HG03378 (cell line): ENCODE measurements at regions not wholly inside any gene's neighbourhood (a gene's known extent, or its start where the extent isn't known, plus 50 kb on each side); places are given as distances from the start of the nearest gene placed in this dataset.
"Not testable (repeated sequence)": the region's sequence is repeated elsewhere in the genome, so short reads cannot be mapped to it uniquely, and the experiment has no call there.

ENCODE experiments used
- ATAC-seq: cut with Tn5 transposase; IDR thresholded peaks from one replicate; pipeline ENCODE4 v1.9.1; 2021; ENCODE audit warnings: mild to moderate bottlenecking, moderate library complexity; ENCODE audit not compliant: unreplicated experiment

DNA sequence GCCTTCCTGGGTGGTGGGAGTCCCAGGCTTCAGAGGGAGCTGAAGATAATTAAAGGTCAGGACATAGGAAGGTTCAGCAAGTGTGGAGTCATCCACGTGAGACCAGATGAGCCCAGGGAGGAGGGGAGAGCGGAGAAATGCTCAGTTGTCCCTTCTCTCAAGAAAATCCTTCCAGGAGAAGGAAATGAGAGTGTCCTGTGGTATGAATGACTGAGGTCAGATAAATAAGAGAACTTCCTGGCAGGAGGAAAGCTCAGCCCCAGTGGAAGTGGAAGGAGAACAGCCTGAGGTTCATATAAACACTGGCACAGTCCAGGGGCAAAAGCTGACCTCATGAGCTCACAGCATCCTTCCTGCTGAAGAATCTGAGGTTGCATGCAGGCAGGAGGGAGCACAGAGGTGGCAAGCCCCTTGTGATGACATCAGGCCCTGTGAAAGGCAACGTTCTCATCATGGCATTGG lies 97.6 kb downstream of the NAV1 start:
- no peak for ATAC-seq

DNA sequence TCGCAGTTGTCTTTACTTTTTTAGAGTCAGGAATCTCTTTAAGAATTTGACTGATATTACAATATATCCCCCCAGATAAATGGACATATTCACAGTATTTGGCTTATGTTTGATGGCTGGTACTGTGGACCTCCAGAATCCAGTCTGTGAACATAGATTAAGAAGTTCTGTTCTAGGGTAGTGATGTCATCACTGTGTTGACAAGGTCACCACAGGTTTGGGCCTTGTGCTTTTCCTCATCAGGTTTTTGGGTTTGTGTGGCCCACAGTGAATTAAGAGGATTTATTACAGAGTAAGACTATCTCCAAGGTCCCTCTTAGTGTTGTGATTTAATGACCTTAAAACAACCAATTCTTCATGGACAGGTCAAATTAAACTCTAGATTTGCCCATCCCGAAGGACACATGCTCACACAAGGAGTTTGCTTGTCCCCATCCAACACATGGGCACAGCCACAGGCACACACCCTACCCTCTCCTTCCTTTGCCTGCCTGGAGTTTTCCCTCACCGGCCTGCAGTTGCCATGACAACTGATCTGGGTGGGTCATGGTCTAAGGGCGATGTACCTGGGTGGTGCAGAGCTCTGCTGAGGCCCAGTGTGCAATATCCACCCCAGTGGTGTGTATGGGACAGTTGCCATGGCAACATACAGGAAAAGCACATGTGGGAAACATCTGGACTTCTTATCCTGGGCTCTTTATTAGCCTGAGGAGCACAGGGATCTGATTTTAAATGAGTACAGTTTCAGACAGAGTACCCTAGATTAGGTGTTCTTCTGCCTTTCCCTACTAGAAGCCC lies 98.6 kb downstream of the NAV1 start:
- ATAC-seq, result no peak

DNA sequence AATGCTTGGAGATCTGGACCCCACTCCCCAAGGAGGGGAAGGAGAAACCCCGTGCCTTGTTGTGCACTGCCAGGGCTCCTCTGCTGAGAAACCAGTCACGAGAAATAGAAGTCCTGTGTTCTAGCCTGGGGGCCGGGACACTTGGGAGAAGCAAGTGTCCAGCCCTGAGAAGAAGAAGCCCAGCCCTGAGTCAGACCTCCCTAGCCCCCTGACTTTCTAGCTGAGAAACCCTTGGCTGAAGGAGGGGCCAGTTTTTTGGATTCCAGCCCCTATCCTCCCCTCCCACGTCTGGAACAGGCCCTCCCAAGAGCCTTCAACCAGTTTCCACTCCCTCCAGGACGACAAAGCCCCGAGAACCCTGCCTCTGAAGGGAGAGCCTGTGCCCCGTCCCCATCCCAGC lies 100.5 kb downstream of the NAV1 start:
- ATAC-seq, result no peak

DNA sequence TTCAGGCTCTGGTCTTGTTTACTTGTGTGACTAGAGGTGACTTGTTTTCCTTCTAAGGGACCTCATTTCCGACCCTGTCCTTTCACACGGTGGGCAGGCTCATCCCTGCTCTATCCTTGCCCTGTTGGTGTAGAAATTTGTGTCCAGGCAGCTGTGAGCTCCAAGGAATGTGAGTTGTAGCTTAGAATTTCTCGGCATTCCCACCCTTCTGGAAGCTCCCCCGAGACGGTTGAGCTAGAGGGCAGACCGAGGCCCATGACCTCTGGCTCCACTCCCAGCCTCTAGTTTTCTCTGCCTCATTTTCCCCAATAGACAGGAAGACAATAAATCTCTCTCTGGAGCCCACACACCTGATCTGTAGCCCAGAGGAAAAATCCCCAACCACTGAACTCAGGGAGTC lies 100.9 kb downstream of the NAV1 start:
- ATAC-seq, result no peak

DNA sequence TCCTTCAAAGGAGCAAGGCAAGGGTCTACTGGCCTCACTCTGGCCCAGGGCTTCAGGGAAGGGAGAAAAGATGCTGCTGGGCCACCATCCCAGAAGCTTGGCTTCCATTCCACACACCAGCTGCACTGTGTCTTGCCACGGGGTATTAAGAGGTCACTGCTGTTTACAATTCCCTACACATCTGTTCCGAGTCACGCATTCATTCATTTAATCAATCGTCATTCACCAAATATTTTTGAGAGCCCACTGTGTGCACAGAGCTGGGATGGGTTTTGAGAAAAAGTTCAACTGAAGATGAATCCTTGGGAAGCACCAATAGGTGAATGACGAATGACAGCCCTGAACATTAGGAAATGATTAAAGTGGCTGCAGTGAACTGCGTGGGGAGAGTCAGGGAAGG lies 101.7 kb downstream of the NAV1 start:
- no peak for ATAC-seq

DNA sequence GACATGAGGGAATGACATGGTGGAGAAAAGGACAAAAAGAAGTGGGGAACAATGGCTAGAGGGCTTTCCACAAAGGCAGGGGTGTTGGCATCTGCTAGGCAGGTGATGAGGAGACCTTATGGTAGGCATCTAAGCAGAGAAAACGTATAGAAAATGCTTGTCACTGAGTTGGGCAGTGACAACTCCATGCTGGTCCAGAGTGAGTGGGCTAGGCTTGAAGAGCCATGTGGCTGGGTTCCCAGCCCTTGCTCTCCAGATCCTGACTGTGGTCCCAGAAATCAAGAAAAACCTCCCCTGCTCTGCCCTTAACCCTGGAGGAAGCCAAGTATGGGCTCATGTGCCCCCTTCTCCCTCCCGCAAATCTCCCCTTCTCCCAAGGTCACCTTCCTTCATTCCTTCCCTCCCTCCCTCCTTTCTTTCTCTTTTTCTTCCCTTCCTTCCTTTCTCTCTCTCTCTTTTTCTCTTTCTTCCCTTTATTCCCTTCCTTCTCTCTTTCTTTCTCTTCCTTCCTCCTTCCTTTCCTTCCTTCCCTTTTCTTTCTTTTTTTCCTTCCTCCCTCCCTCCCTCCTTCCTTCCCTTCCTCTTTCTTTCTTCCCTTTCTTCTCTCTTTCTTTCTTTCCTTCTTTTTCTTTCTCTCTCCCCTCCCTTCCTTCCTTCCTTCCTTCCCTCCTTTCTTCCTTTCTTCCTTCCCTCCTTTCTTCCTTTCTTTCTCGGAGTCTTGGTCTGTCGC lies 102.8 kb downstream of the NAV1 start:
- ATAC-seq, result no peak

DNA sequence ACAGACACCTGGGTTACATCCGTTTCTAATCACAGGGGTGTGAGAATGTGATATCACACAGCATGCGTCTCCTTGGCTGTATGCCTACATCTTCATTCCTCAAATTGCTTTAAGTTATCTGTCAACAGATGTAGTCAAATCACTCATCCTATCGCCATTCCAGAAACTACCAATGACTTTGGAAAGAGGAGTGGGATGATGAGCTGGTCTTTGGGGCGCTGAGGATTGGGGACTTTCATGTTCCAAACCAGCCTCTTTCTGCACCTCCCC lies 104.8 kb downstream of the NAV1 start:
- no peak for ATAC-seq

DNA sequence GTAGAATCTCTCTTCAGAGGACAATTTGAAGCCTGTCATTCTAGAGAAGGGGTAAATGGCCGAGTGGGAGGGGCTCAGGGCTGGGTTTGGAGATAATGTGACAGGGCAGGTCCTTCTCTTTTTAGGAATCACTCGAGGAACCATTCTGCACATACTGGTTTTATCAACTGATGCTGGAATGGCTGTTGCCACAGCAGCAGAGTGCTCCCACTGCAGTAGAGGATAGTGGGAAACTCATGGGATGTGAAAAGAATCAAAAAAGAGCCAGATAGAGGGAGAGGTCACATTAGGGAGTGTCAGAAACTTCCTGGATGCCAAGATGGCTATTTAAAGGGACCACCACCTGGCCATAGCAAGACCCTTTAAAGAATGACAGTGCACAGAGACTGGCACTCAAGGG lies 105.3 kb downstream of the NAV1 start:
- no peak for ATAC-seq

DNA sequence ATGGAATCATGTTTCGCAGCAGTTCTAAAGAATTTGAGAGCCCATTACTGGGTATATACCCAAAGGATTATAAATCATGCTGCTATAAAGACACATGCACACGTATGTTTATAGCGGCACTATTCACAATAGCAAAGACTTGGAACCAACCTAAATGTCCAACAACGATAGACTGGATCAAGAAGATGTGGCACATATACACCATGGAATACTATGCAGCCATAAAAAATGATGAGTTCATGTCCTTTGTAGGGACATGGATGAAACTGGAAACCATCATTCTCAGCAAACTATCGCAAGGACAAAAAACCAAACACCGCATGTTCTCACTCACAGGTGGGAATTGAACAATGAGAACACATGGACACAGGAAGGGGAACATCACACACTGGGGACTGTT lies 106.1 kb downstream of the NAV1 start:
- not testable (repeated sequence) for ATAC-seq

DNA sequence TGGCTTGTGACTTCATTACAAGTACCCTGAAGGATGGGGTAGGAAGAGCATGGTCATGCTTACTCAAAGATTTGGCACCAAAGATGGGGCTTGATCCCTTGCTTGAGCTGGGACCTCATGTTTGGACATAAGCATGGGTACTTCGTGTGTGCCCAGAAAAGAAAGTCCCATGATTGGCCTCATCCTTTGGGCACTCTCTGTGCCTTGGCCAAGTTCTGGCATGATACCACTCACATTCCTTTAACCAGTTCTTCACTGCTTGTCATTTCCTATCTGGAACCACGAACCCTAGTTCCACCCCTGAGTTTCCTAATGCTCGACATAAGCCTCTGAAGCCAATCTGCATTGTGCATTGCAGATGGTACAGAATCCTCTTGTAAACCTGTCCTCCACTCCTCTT lies 107.0 kb downstream of the NAV1 start:
- ATAC-seq, result no peak

DNA sequence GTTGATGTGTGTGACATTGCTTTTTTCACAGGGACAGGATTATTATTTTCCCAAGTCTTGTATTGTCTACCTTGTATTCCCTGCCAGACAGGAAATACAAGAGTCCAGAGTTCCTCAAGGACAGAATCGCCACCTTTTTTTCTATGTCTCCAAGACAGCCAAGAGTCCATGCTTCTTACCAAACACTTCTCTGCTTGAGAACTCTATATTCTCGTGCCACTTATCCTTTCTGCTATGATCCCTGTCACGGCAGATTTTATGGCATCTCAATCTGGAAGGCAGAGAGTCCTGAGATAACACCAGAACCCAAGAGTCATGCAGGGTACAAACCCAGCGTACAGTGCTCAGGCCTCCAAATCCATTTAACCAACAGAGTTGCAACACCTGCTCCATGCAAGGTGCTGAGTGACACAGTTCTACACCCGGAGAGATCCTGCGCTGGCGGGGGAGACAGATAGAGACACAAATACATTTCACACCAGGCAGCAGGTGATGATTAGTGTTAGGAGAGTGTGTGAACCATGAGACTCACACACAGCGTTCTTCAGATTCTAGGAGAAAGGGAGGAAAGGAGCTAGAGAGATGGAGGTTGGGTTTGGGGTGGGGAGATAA lies 107.6 kb downstream of the NAV1 start:
- no peak for ATAC-seq

DNA sequence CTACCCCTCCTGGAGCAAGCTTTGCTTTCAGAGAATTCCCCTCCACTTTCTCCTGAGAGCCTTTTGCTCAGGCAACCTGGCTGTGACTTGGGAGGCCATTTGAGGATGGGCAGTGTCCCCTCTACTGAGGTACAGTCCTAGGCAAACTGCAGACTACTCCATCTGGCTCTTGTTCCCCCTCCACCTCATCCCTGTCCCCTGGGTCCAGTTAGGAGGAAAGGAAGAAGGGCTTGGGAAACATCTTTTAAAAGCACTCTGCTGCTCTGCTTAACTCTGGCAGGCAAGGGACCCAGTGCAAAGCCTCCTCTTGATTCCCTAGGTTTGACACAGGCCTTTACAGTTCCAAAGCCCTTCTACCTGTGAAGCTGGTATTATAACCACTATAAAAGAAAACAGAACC lies 108.2 kb downstream of the NAV1 start:
- ATAC-seq, result no peak

DNA sequence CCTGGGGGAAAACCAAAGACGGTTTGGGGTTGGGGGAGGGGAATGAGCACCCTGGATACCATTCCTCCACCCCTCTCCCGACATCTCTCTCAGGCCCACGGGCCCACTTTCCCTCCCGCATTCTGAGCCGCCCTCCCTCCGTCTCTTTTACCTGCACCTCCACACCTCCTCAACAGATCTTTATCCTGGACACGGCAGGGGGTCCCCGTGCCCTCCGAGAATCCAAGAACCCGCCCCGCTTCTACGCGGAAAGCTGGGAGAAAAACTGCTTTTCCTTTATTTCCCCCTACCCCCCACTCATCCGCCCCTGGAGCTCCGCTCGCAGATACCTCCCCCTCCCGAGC lies 108.8 kb downstream of the NAV1 start:
- ATAC-seq, result no peak

DNA sequence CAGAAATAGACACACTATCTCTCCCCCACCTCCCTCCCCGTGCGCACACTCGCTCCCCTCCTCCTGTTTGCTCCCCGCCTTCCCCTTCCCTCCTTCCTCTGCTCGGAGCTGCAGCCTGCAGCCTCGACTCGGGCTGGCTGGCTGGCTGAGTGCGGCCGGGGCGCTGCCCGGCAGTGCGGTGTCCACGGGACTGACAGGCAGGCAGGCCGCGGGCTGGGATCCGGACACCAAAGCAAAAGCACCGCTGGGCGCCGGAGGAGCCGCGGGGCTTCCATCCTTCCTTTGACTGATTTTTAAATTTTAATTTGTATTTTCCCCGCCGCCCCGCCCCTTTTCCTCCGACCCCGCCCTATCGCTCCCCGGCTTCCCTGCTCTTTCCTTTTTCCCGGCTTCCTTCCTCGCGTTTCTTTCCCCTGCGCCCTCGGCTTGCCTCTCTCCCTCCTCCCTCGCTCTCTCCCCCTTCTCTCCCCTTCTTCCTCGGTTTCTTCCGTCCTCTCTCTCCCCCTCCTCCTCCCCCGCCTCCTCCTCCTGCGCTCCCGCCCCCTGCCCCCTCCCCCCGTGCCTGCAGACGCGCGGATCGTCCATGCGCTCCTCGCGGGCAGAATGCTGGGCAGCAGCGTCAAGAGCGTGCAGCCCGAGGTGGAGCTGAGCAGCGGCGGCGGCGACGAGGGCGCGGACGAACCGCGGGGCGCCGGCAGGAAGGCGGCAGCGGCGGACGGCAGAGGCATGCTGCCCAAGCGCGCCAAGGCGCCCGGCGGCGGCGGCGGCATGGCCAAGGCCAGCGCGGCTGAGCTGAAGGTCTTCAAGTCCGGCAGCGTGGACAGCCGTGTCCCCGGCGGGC lies 109.4 kb downstream of the NAV1 start:
- no peak for ATAC-seq

DNA sequence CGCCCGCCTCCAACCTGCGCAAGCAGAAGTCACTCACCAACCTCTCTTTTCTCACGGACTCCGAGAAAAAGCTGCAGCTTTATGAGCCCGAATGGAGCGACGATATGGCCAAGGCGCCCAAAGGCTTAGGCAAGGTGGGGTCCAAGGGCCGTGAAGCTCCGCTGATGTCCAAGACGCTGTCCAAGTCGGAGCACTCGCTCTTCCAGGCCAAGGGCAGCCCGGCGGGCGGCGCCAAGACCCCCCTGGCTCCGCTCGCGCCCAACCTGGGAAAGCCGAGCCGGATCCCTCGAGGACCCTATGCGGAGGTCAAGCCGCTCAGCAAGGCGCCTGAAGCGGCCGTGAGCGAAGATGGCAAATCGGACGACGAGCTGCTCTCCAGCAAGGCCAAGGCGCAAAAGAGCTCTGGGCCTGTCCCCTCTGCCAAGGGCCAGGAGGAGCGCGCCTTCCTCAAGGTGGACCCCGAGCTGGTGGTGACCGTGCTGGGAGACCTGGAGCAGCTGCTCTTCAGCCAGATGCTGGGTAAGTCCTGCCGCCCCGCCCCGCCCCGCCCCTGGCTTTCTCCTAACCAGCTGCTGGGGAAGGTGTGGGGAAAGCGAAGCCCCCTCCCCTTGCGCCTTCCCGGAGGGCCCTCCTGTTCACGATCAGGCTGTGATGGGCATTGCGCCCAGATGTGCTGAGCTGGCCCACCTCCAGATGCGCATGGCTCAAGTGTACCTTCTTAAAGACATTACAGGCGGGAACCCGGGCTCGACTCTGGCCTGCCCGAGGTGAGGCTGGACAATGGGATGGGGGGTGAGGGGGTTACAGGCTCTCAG lies 110.2 kb downstream of the NAV1 start:
- ATAC-seq, result no peak

DNA sequence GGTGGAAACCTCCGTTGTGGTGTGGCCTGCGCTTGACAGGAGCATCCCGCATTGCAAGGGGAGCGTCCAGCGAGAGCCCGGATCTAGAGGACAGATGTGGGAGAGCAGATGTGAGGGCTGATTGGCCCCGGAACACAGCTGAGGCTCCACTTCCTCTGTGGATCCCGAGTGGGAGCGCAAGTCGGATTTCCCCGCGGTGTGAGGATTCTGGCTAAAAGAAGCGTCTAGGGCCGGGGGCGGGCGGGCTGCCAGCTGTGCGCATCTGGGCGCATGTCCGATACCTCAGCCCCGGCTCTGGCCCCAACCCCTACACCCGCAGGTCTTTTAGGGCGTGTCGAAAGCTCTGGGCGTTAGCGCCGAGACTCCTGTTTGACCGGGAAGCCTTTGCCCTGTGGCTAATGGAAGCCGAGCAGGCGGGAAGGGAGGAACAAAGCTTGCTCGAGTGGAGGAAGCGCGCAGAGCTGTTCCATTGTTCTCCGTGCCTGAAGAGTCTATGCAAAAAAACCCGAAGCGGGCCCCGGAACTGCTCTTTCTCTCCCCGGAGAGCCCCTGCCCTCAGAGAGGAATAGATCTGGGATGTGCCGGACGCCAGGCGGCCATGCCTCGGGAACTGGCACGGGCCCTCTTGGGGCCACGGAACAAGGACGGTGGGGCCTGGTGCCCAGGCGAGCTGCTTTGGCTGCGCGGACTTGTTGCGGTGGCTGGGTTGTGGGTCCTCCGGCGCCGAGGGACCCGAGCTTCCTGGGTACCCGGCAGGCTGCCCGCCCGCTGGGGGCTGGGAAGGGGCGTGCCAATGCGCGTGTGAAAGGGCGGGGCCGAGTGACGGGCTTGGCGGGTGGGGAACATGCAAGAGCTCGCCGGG lies 111.1 kb downstream of the NAV1 start:
- no peak for ATAC-seq

DNA sequence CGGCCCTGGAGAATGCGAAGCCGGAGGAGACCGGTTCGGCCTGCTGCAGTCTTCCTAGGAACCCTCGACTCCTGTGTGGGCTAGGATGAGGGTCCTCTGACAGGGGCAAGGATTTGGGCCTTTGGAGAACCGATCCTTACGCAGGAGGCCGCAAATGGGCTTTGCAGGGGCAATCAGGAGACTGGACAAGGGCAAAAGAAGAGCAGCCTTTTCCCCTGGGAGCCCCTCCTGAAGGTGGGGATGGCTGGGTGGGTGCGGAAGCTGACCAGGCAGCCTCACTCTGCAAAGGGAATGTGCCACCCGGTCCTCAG lies 111.7 kb downstream of the NAV1 start:
- ATAC-seq, result no peak

DNA sequence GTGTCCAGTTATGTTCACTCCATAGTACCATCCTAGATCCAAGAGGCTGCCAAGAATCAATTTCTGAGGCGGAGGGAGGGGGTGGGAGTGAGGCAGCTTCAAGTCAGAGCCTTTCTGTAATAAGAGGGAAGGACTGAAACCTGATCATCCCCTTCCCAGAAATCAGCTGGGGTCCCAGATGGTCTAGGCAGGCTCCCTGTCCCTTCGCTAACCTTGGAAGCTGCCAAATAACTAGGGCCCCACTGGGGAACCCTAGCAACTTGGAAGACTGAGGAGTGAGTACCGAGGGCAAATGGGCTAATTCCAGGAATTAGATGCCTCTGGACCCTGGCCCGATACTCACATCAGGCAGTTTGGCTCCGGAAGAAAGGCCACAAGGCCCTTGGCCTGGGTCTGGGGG lies 113.3 kb downstream of the NAV1 start:
- no peak for ATAC-seq

DNA sequence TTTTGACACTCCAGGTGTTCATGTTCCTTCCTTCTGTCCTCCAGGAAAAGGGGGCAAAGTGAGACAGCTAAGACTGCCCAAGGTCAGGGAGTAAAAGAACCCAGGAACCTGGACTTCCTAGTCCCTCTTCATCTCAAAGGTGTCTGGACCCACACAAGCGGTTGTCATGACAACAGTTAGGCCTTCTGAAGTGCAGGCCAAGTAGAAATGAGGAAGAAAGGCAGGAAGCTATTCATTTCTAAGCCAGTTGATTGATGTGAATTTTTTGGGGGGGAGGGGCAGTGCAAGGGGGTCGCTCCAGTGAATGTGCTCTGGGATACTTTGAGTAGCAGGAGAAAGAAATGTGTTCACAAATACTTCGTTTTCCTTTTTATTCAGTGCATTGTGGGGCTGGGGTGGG lies 114.3 kb downstream of the NAV1 start:
- no peak for ATAC-seq

DNA sequence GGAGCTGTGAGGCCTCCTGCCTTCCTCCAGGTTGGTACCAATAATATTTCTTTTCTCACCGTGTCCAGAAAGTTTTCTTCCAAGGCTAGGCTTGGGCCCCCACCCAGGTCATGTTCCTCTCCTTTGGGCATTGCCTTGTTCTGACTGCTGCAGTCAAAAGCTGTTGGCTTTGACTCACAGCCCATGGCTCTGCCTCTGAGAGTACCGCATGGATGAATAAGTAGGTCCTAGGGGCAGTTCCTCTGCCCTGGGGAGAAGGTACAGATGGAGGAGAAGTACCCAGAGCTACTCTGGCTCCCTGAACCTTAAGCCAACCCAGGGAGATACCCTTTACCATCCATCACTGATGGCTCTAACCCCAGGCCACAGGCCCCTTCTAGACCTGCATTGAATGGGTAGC lies 115.0 kb downstream of the NAV1 start:
- no peak for ATAC-seq
